HG02588 (cell line): ENCODE measurements at regions not wholly inside any gene's neighbourhood (a gene's known extent, or its start where the extent isn't known, plus 50 kb on each side); places are given as distances from the start of the nearest gene placed in this dataset.

Experiments
- ATAC-seq: cut with Tn5 transposase; IDR thresholded peaks from one replicate; pipeline ENCODE4 v1.9.1; 2021; ENCODE audit warnings: mild to moderate bottlenecking, moderate library complexity; ENCODE audit not compliant: unreplicated experiment

DNA sequence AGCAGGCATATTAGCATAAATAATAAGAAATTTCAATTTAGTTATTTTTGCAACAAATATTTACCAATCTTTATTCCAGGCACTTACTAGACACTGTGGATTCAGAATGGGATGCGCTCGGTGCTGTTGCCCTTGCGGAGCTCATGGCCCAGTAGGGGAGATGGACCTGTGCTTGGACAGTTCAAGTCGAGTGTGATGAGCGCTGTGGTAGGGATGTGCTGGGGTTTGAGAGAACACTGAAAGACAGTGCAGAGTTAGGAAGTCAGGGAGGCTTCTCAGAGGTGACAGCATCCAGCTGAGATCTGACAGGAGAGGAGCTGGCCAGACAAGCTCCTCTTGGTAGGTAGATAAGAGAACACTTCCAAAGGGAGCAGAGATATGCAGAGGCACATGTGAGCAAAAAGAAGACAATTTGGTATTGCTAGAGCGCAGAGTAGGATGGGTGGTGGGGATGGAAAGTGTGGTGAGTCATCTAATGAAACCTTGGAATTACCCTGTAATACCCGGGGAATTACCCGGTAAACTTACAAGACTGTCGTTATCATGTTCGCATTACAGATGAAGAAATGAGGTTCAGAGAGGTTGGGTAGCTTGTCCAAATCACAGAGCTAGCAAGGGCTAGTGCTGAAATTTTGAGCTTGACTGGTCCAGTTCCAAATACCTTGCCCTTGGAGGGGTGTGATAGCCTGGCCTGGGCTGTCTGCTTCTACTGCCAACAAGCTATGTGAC, 298.1 kb upstream of the N4BP1 start:
- peak; percentile 76 for ATAC-seq

DNA sequence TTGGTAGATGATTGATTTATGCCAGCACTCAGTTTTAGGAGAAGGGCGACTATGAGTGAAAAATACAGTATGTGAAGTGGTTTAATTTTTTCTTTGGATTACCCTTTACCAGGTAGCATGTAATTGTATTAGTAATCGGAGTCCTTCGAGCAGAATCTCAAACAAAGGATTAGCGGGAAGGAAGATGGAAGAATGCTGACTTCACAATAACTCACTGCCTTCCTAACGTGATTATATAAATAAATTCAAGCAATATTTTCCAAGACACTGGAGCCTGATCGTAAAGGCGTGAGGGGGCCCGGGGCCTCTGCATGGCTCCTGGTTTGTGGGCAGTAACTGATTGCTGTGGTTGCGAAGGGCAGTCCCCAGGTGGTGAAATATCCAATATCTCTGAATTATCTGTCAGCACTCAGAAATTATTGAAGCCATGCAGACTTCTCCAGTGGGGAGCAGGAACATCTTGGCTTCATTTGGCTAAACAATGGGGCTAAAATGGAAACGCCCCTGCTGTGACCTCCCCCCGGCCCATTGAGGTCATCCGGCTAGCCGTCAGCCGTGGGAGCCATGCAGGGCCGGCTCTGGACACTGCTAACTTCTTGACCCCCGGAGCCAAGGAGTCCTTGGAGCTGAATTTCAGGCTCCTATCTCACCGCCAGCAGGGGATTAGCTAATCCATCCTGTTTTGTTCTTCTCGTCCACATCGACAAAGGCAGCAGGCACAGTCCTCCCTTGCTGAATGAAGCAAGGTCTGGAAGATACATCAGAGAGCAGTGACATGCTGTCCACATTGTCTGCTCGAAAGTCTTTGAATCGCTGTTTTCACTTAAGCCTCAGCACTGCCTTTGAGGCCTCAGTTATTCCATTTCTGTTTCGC, 295.9 kb upstream of the N4BP1 start:
- no peak for ATAC-seq

GRCh38 chr16:48904333-48904732, 294.4 kb upstream of the N4BP1 start:
- no peak for ATAC-seq

DNA sequence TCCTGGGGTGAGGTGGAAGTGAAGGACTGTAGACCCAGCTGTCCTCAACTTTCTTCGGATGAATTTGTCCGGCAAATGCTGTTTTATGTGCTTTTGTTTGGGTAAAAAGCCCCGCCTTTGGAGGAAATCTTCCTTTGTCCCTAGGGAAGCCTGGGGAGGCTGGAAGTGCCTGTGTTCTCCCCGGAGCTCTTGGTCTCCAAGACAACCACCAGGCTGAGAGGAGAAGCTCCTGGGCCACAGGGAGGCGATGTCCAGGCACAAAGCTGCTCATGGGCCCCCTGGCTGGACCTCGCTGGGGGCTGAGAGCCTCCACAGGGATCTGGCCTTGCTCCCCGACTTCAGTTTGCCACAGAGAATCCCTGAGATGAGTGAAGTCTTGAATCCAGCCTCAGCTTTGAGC, 293.1 kb upstream of the N4BP1 start:
- no peak for ATAC-seq

DNA sequence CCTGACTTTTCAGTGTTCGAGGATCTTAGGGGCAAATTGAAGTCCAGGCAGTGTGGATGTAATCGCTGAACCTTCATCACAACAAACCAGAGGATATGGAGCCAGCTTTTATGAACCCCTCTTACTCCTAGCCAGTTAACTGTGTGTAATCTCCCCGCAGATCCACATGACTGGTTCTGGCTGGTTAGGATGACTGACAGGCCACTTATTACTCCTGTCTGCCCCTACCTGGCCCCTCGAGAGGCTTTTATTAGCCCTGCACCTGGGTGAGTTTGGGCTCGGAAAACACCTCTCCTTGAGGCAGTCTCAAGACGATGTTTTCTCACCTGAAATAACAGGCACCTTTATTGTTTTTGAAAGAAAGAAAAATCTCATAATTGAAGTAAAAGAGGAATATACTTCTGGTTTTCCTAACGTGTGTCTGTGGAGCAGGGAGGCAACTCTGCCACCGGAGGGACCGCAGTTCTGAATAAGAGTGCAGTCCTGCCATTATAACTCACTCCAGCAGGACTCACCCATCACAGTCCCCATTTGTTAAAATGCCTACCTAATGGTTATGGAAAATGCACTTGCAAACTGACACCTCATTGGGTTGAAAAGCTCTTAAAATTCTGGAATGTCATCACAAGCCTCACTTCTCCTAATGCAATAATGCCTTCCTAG, 291.9 kb upstream of the N4BP1 start:
- ATAC-seq: no peak

DNA sequence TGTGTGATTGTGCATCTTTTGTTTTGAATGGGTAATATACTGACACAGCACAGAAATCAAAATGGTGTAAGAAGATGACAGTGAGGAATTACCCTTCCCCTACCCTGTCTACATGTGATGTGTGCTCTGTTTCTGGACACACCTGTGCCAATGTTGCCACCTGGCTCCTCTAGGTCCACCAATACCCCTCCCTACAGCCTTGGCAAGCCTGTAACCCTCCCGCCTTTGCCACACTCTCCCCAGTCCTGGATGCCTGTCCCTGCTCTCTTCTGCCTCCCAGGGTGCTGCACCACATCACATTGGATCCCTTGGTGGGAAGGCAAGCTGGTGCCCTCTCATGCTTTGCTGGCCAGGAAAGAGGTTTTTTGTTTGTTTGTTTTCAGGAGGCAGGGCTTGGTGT, 289.5 kb upstream of the N4BP1 start:
- no peak for ATAC-seq

- ATAC-seq: no peak
Measured at GRCh38 chr16:48897698-48898205, 287.8 kb upstream of the N4BP1 start.

DNA sequence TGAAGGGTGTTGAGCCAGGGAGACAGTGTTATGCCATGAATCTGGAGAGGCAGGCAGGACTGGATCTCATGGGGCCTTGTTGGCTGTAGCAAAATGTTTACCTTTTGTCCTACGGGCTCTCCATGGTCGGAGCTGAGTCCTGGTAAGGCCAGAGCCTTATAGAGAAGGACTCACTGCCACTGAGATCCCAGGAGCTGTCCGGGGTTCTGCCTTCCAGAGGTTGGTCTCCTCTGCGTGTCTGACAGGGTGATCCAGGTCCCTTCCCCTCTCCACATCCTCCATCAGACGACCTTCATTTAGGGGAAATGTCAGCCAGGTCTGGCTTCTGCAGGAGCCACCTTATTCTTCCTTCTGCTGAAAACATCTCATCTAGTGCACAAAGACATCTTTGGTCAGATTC, 285.2 kb upstream of the N4BP1 start:
- no peak for ATAC-seq

- no peak for ATAC-seq
Measured at GRCh38 chr16:48892893-48893292, 282.9 kb upstream of the N4BP1 start.

DNA sequence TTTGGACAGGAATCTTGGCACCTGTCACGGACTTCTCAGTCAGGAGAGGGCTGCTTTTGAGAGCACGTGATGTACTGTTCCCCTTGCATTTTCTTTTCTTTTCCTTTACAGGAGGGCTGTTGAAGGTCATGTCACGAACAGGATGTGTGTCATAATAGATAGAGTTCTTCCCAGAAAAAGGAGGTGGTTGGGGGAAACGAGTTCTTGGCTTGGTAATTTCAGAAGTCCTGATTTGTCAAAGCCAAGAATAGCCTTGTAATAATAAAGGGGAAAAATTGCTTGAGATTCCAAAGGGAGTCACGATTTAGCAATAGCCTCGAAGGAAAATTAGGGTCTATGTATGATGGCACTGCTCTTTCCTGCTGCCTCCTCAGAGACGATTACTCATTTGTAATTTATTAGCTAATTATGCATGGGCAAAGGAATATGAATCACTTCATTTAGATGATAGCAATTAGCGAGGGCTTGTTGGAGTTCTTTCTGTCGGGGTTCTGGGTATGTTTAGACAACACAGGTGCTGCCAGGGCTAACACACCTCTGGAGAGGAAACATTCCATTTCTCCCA, 277.7 kb upstream of the N4BP1 start:
- ATAC-seq: no peak

GRCh38 chr16:48885471-48885870, 275.5 kb upstream of the N4BP1 start:
- ATAC-seq: no peak

DNA sequence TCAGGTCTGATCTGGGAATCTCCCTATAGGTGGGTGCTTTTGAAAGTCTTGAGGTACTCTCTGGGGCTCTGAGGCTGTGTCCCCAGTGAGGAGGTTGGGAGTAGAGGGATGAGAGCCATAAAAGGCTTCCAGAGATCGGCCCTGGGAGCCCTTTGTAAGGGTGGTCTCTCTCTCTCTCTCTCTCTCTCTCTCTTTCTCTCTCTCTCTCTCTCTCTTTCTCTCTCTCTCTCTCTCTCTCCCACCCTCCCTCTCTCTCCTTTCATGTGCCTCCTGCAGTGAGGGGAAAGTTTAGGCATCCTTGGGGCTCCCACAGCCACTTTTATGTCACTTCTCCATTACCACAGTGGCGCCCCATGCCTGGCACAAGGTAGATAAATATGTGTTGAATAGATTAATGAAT, 271.3 kb upstream of the N4BP1 start:
- no peak for ATAC-seq

- ATAC-seq: no peak
Measured at GRCh38 chr16:48879223-48880122, 269.5 kb upstream of the N4BP1 start.

GRCh38 chr16:48877946-48878345, 268.0 kb upstream of the N4BP1 start:
- no peak for ATAC-seq

GRCh38 chr16:48870141-48870540, 260.2 kb upstream of the N4BP1 start:
- ATAC-seq: no peak

- ATAC-seq: no peak
Measured at GRCh38 chr16:48865520-48865919, 255.5 kb upstream of the N4BP1 start.

DNA sequence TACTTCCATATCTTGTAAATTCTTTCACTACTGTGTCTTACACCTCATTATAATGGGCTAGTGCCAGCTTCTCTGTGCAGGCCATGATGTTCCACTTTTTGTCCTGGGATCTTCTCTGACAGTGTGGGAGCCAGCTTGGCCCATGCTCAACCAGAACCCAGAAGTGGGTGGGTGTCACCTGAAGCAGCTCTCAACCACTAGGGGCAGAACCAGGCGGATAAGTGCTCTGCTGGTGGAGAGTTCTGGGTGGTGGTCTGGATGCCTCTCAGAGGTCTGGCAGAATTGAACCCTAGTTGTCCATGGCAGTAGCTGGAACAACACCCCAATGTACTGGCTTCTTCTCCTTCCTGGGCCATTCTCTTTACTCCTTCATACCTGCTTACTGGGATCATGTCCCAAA, 254.1 kb upstream of the N4BP1 start:
- no peak for ATAC-seq

- no peak for ATAC-seq
Measured at GRCh38 chr16:48862087-48862532, 252.1 kb upstream of the N4BP1 start.

DNA sequence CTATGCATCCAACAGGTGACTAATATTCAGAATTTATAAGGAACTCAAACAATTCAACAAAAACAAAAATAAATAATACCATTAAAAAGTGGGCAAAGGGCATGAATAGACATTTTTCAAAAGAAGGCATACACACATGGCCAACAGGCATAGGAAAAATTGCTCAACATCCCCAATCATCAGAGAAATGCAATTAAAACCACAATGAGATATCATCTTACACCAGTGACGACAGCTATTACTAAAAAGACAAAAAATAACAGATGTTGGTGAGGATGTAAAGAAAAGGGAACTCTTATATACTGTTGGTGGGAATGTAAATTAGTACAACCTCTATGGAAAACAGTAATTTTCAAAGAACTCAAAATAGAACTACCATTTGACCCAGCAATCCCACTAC, 250.4 kb upstream of the N4BP1 start:
- no peak for ATAC-seq

- no peak for ATAC-seq
Measured at GRCh38 chr16:48852951-48853350, 243.0 kb upstream of the N4BP1 start.
